ENCODE measurements at regions not wholly inside any gene's neighbourhood (a gene's known extent, or its start where the extent isn't known, plus 50 kb on each side); places are given as distances from the start of the nearest gene placed in this dataset.

- H3K9me3 ChIP-seq = no peaks in the 10 kb centered on the region
- 41 to 63% (median 48%) methylated on average over 1 of the region's 1 CpG for WGBS, 5 donors
Observed at GRCh38 chr4:115332078-115332477, 218.7 kb upstream of the NDST4 start.

GRCh38 chr4:115331241-115331640 lies 217.8 kb upstream of the NDST4 start:
- TF ChIP-seq POLR2A (IDR thresholded peaks at IDR 0.05) = no peak
- no peak for TF ChIP-seq POLR2AphosphoS5 (IDR thresholded peaks at IDR 0.05)
- no peak for TF ChIP-seq CTCF (IDR thresholded peaks at IDR 0.05)
- TF ChIP-seq EP300 (IDR thresholded peaks at IDR 0.05) = no peak
- WGBS, 5 donors = 67 to 89% (median 83%) methylated on average over 2 of the region's 2 CpGs
- H3K4me1 ChIP-seq = no peaks in the 10 kb centered on the region
- no peak for DNase-seq
- H3K36me3 ChIP-seq = no peaks in the 10 kb centered on the region
- H3K9me3 ChIP-seq = no peaks in the 10 kb centered on the region
- intact Hi-C loops (cut with DNase I; ENCODE audit: low total_unique reads) = no loop called here
- no peak overlapping the region for H3K27ac ChIP-seq
- H3K4me3 ChIP-seq = no peak overlapping the region
- no peaks in the 10 kb centered on the region for H3K27me3 ChIP-seq

More at GRCh38 chr4:115332078-115332477, 218.7 kb upstream of the NDST4 start:
- Histone ChIP-seq H3K27me3 (no peaks in the 10 kb centered on the region), H3K4me1 (no peaks in the 10 kb centered on the region), H3K4me3 (no peak overlapping the region), H3K27ac (no peak overlapping the region), H3K36me3 (no peaks in the 10 kb centered on the region)
- DNase-seq = peak in 1 of 2 donors; percentile 23
- intact Hi-C loops (cut with DNase I; ENCODE audit: low total_unique reads) = no loop called here
- TF ChIP-seq CTCF (IDR thresholded peaks at IDR 0.05) (no peak), POLR2A (IDR thresholded peaks at IDR 0.05) (no peak), EP300 (IDR thresholded peaks at IDR 0.05) (no peak), POLR2AphosphoS5 (IDR thresholded peaks at IDR 0.05) (no peak)

GRCh38 chr4:115325836-115326235 lies 212.4 kb upstream of the NDST4 start:
- Histone ChIP-seq H3K4me3 (no peak overlapping the region), H3K27ac (no peak overlapping the region), H3K4me1 (no peaks in the 10 kb centered on the region), H3K27me3 (no peaks in the 10 kb centered on the region), H3K9me3 (no peaks in the 10 kb centered on the region), H3K36me3 (no peaks in the 10 kb centered on the region)
- intact Hi-C loops (cut with DNase I; ENCODE audit: low total_unique reads) = no loop called here
- TF ChIP-seq CTCF (IDR thresholded peaks at IDR 0.05) = no peak
- no peak for TF ChIP-seq POLR2A (IDR thresholded peaks at IDR 0.05)
- no peak for TF ChIP-seq POLR2AphosphoS5 (IDR thresholded peaks at IDR 0.05)
- TF ChIP-seq EP300 (IDR thresholded peaks at IDR 0.05) = no peak
- 64 to 73% (median 70%) methylated on average over 2 of the region's 2 CpGs for whole genome bisulfite sequencing, 5 donors
- no peak for DNase-seq

- Histone ChIP-seq H3K9me3 (no peaks in the 10 kb centered on the region), H3K4me1 (no peaks in the 10 kb centered on the region), H3K36me3 (no peaks in the 10 kb centered on the region), H3K27ac (no peak overlapping the region), H3K27me3 (no peaks in the 10 kb centered on the region), H3K4me3 (no peak overlapping the region)
- peak in 1 of 2 donors; percentile 15 for DNase-seq
- 35 to 50% (median 44%) methylated on average over 4 of the region's 4 CpGs for WGBS, 5 donors
- intact Hi-C loops (cut with DNase I; ENCODE audit: low total_unique reads) = no loop called here
- TF ChIP-seq POLR2A (IDR thresholded peaks at IDR 0.05) (no peak), EP300 (IDR thresholded peaks at IDR 0.05) (no peak), CTCF (IDR thresholded peaks at IDR 0.05) (no peak), POLR2AphosphoS5 (IDR thresholded peaks at IDR 0.05) (no peak)
Observed at GRCh38 chr4:115323106-115323707, 209.8 kb upstream of the NDST4 start.
